T-helper 2 cell (primary cell): ENCODE measurements at regions not wholly inside any gene's neighbourhood (a gene's known extent, or its start where the extent isn't known, plus 50 kb on each side); places are given as distances from the start of the nearest gene placed in this dataset.
A peak's percentile ranks its signal among the peaks of the same experiment; 100 is the strongest.
"Not testable (repeated sequence)": the region's sequence is repeated elsewhere in the genome, so short reads cannot be mapped to it uniquely, and the experiment has no call there.

Experiments used
- DNase-seq, 5 experiments: peaks; one replicate each; pipeline versions ENCODE4 v3.0.0 to v3.0.0-alpha.2; 2012 to 2022

DNA sequence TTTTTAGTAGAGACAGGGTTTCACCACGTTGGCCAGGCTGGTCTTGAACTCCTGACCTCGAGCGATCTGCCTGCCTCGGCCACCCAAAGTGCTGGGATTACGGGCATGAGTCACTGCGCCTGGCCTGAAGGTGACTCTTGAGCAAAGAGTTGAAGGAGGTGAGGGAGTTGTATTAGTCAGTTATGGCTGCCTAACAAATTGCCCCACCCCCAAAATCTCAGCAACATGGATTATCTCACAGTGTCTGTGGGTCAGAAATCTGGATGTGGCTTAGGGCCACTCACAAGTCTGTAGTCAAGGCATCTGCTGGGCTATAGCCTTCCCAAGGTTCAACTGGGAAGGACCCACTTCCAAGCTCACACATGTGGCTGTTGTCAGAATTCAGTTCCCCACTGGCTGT is 52.8 kb upstream of the ADGRE5 start:
- DNase-seq, result no peak

DNA sequence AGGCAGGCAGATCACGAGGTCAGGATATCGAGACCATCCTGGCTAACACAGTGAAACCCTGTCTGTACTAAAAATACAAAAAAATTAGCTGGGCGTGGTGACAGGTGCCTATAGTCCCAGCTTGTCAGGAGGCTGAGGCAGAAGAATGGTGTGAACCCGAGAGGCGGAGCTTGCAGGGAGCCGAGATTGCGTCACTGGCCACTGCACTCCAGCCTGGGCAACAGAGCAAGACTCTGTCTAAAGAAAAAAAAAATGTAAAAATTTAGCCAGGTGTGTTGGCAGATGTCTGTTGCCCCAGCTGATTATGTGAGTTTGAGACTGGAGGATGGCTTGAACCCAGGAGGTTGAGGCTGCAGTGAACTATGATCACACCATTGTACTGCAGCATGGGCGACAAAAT is 54.2 kb upstream of the ADGRE5 start:
- not testable (repeated sequence) for DNase-seq

DNA sequence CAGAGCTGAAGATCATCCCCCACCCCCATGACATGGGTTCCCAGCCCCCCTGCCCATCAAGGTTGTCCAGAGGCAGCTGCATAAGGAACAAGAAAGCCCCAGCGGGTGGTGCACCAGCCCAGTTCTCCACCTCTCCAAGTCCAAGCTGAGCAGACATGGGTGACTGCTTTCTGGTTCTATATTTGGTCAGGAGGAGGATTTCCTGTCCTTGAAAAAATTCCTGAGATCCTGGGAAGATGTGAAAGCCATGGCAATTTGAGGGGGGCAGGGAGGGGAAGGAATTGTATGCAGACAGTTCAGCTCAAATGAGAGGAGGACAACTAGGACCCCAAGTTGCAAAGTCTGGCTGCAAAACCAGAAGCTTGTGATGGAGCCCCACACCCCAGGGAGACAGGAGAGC is 55.4 kb upstream of the ADGRE5 start:
- no peak for DNase-seq

DNA sequence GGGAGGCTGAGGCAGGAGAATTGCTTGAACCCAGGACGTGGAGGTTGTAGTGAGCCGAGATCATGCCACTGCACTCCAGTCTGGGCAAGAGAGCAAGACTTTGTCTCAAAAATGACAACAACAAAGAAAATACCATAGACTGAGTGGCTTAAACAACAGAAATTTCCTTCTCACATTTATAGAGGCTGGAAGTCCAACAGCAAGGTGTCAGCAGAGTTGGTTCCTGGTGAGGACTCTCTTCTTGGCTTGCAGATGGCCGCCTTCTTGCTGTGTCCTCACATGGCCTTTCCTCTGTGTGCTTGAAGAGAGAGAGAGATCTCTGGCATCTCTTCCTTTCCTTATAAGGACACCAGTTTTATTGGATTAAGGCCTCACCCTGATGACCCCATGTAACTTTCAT is 56.1 kb upstream of the ADGRE5 start:
- no peak for DNase-seq

DNA sequence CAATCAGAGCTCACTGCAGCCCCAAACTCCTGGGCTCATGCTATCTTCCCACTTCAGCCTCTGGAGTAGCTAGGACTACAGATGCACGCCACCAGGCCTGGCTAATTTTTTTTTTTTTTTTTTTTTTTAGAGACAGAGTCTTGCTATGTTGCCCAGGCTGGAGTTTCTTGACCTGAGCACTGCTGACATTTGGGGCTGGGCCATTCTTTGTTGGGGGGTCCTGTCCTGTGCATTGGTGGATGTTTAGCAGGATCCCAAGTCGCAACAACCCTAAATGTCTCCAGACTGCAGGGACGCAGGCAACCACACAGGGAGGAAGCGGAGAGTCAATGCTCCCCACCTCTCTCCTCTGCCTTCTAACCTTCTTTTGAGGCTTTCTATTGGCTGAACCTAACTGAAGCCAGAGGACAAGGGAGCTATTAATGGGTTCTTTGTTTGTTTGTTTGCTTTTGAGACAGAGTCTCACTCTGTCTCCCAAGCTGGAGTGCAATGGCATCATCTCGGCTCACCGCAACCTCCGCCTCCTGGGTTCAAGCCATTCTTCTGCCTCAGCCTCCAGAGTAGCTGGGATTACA is 58.3 kb upstream of the ADGRE5 start:
- no peak for DNase-seq

DNA sequence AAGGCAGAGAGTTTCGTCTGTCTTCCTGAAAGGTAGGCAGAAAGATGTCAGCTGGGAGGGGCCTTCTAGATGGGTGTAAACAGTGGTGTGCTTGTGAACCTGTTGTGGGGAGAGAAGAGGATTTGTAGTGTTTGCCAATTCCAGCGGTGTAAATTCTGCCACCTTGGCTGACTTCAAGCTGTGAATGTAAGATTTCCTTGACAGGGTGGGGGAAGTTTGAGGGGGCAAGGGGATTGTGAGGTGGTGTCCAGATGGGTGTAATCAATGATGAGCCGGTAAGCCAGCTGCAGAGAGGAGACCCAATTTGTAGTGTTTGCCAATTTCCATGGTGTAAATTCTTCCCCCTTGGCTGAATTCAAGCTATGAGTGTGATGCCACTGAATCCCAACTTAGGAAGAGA is 61.0 kb upstream of the ADGRE5 start:
- no peak for DNase-seq

DNA sequence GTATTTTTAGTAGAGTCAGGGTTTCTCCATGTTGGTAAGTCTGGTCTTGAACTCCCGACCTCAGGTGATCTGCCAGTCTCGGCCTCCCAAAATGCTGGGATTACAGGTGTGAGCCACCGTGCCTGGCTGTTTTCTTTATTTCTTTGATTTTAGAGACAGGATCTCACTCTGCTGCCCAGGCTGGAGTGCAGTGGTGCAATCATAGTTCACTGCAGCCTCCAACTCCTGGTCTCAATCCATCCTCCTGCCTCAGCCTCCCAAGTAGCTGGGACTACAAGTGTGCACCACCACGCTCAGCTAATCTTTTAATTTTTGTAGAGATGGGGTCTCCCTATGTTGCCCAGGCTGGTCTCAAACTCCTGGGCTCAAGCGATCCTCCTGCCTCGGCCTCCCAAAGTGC is 61.5 kb upstream of the ADGRE5 start:
- DNase-seq, result not testable (repeated sequence)

DNA sequence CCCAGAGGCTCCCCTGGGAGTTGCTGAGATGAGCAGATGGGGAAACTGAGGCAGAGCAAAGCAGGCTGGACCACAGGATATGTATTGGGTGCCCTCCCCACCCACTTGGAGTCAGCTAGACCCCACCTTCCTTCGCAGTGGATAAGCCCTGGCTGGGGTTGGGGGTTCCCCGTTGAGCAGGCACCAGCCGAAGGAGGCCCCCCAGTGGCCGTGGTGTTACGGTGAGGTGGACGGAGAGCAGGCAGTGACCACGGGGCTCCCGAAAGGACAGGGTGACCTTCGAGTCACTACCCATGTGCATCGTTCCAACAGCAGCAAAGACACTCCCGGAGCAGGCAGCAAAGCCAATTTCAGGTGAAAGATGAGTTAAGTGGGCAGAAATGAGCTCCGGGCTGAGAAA is 62.4 kb upstream of the ADGRE5 start:
- DNase-seq, result no peak

DNA sequence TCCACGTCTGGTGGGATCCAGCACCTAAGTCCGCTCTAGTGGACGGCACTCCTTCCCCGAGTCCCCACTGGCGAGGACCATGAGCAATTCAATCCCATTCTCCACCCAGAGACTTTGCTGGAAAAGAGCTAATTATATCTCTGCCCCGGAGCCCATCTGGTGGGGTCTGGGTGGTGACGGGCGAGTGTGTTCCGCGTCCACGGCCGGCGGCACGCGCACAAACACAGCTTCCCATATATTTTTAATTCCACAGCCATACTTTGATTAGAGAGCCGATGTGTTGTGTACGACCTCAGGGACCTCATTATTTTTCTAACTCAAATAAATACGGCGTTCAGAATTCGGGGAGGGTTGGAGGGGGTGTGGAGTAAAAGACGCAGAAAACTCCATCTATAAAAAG is 64.1 kb upstream of the ADGRE5 start:
- no peak for DNase-seq

DNA sequence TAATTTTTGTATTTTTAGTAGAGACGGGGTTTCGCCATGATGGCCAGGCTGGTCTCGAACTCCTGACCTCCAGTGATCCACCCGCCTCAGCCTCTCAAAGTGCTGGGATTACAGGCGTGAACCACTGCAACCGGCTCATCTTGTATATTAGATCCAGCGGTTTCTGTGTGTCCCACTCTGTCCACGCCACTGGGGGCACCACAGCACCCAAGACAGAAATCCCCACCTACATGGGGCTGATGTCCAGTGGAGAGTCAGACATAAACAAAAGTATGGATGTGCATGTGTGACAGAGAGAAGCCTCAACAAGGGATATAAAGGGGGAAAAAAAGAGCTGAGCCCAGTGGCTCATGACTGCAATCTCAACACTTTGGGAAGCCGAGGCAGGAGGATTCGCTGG is 65.8 kb upstream of the ADGRE5 start:
- DNase-seq, result no peak

DNA sequence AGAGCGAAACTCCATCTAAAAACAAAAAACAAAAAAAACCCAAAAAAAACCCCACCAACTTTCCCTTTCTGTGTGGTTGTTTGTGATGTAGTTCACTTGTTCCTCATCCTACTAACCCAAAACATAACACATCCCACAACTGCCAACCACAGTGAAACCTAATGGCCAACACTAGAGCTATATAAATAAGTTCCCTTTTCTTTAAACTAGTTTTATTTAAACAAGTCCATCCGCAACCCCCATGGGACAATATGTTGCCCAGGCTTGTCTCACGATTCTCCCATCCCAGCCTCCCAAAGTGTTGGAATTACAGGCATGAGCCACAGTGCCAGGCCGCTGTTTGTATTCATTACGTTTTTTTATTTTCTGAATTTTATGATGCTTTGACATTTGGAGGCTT is 71.2 kb upstream of the ADGRE5 start:
- no peak for DNase-seq

DNA sequence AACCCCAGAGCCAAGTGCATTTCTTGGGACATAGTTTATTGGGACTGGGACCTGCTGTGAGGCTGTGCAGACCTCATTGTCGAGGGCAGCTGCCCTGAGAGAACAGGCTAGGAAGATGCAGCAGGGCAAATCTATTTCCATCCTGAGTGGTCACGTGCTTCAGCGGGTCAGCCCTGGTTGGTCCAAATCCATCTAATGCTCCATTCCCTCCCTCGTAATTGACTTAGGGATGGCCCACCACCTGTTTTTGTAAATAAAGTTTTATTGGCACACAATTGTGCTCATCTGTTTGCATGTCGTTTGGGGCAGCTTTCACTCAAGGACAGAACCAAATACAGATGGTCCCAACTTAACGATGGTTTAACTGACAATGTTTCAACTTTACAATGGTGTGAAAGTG is 75.5 kb upstream of the ADGRE5 start:
- DNase-seq, result no peak

DNA sequence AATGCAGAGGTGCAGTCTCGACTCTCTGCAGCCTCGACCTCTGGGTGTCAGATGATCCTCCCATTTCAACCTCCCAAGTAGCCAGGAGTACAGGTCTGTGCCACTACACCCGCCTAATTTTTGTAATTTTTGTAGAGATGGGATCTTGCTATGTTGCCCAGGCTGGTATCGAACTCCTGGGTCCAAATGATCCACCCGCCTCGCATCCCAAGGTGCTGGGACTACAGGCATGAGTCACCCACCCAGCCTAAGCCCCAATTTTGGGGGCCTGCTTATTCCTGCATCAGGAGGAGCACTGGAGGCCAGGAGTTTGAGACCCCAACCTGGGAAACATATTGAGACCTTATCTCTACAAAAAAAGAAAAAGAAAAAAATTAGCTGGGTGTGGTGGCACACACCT is 80.1 kb upstream of the ADGRE5 start:
- no peak for DNase-seq

DNA sequence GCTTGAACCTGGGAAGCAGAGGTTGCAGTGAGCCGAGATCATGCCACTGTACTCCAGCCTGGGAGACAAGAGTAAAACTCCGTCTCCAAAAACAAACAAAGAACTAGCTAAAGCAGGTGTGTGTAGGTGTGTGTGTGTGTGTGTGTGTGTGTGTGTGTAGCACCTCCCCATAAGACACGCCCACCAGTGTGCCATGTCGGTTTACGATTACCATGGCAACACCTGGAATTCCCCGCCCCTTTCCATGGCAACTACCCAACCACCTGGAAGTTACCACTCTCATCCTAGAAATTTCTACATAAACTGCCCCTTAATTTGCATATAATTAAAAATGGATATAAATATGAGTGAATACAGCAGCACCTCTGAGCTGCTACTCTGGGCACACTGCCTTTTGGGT is 80.9 kb upstream of the ADGRE5 start:
- DNase-seq, result peak in 1 of 5 experiments; percentile 7

DNA sequence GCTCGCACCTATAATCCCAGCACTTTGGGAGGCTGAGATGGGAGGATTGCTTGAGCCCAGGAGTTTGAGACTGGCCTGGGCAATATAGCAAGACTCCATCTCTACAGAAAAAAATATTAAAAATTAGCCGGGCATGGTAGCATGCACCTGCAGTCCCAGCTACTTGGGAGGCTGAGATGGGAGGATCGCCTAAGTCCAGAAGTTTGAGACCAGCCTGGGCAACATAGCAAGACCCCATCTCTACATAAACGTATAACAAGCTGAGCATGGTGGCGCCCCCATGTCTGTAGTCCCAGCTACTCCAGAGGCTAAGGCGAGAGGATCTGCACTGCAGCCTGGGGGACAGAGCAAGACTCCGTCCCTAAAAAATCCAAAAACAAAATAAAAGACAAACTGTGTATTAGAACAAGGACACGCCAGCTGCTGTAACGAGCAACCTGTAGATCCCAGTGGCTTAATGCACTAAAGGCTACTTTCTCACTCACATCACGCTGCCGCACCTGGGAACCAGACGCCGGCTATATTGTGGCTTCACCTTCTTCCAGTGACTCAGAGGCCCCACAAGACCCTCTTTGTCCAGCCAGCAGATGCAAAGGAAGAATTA is 81.9 kb upstream of the ADGRE5 start:
- DNase-seq, result not testable (repeated sequence)

DNA sequence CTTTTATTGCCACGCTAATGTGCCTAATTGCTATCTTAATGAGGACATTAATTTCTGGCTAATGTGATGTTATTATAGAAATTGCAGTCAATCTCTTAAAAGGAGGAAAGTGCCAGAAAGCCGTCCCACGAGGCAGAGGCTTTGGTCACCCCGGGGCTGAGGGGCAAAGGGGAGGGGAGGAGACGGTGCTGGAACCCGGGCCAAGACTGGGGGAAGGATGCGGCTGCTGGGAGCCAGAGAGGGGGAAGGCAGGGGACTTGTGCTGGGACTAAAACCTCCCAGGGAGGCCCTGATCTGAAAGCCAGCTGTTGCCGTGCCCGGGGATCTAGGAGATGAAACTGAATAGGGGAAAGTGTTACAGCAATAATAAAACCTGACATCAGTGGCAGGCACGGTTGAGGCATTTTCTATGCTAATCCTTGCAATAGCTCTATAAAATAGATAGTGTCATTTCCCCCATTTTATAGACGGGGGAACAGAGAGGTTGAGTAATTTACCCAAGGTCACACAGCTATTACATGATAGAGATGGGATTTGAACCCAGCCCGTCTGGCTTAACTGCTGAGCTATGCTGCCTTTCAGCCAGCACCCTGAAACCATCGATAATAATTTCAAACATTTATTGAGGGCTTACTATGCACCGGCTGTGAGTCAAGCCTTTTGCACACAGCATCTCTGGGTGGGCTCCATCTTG is 83.2 kb upstream of the ADGRE5 start:
- not testable (repeated sequence) for DNase-seq

DNA sequence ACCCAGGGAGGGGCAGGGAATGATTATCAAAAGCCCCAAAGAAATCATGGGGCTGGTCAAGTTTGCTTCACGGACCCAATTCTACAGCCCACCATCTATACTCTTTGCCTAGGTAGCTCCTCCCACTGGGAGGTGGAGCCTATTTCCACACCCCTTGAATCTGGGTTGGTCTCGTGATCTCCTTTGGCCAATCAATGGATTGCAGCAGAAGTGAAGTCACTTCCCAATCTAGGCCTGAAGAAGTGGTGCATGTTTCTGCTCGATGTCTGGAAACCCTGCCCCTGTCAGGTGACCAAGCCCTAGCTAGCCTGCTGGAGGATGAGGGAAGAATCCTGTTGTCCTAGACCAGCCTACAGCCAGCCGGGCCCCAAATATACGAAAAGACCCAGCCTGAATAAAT is 86.3 kb upstream of the ADGRE5 start:
- DNase-seq, result peak in 1 of 5 experiments; percentile 27

DNA sequence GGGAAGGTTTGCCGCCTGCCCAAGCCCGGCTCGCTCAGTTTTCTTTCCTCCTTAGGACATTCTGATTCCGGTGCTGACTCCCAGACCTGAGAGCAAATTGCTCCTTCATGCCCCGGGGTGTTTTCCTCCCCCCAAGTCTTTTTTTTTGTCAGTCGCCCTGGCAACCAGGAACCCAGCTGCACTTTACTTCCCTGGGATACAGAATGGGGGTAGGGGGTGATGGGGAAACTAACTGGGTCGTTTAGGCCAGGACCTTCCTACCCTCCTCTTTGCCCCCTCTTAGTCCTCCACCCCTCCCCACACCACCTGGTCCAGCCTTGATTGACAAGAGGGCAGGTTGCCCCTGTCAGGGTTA is 87.5 kb upstream of the ADGRE5 start:
- DNase-seq, result not testable (repeated sequence)

DNA sequence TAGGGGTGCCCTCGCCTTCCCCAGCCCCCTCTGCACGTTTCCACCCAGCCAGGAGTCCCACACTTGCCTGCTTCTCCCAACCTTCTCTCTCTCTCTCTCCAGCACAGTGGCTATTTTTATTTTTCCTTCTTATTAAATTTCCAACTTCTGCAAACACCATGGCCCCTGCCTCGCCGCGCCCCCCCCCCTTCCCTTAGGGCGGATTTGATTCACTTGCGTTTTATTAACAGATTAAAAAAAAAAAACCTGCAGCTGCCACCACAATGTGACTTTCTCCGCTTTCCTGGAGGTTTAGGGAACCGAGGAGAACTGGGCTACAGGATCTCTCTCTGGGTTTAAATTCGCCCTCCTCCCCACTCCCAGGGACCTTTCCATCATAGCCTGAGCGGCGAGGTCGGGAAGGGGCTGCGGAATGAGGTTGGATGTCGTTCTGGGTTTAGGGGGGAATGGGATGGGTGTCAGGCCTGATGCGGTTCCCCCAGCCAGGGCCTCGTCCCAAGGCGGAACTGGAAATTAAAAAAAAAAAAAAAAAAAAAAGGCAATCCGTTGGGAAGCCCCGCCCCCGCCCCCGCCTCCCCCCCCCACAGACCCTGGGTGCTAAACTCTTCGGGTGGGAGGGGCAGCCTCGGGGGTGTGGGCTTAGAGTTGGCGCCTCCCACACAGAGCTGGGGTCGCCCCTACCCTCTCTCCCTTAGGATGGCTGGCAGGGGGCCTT is 87.3 kb upstream of the ADGRL1 start:
- not testable (repeated sequence) for DNase-seq

DNA sequence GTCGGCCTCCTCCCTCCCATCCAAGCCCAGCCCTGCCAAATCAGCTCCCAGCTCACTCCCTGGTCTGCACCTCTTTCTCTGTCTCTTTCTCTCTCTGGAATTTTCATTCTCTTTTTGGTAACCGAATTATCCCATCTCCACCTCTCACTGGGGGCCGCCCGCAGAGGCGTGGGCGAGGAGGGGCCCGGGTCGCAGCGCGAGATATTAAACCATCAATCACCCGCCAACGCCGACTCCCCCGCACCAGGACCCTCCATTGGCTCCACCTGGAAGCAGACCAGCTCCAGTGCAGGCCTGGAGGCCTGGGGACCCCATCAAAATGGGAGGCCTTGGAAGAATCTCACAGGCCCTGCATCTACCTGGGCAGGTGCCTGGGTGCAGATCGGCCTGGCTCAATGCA is 83.8 kb upstream of the ADGRL1 start:
- DNase-seq, result not testable (repeated sequence)

DNA sequence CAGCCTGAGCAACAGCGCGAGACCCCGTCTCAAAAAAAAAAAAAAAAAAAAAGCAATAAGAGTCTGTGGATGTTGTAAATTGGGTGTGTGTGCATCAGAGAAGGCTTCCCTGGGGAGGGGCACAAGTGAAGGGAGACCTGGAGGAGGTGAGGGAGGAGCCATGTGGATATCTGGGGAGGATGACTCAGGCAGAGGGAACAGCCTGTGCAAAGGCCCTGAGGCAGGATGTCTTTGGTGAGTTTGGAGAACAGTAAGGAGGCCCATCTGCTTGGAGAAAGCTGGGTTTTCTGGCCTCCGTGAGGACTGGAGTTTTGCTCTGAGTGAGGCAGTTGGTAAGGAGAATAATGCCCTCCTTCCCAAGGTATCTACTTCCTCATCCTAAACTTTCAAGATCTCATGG is 81.9 kb upstream of the ADGRL1 start:
- not testable (repeated sequence) for DNase-seq

DNA sequence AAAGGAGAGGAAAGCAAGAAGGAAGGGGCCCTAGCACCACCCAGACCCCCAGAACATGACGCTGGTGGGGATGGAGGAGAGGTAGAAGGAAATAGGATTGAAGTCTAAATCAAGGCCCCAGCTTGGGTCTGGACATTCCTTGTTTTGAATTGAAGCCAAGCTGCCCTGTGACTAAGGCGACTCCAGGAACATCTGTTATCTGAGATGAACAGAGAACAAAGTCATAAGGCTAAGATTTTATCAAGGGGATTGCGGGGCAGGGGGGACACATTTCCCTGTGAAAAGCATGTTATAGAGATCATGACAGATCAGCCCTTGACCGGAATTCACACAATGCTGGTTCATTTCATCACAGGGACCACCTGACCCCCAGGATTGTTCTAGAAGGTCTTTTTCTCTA is 80.6 kb upstream of the ADGRL1 start:
- not testable (repeated sequence) for DNase-seq

DNA sequence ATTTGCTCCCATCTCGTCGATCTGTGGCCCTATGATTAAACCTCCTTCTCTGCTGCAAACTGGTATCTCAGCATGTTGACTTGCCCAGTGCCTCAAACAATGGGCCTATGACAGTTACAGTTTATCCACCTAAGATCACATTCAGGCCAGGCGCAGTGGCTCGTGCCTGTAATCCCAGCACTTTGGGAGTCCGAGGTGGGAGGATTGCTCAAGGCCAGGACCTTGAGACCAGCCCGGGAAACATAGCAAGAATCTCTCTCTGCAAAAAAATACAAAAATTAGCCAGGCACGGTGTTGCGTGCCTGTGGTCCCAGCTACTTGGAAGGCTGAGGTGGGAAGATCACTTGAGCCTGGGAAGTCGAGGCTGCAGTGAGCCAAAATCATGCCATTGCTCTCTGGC is 79.8 kb upstream of the ADGRL1 start:
- DNase-seq, result not testable (repeated sequence)
